ENCODE measurements at regions not wholly inside any gene's neighbourhood (a gene's known extent, or its start where the extent isn't known, plus 50 kb on each side); places are given as distances from the start of the nearest gene placed in this dataset.

DNA sequence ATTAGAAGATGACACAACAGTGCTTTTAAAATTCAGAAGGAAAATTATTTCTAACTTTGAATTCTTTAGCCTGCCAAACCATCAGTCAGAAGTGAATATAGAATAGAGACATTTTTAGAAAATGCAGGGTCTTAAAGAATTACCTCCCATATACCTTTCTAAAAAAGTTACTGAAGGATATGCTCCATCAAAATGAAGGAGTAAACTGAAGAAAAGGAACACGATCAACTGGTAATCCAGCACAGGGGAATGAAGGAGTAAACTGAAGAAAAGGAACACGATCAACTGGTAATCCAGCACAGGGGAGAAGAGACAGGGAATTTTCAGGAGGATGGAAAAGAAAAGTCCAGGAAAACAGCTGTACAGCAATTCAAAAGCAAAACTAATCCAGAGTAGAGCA, 75.4 kb upstream of the LDLRAD3 start:
- Mint-ChIP-seq H3K27ac (no peak overlapping the region), H3K36me3 (ENCODE audit: low read depth) (peaks cover 10% of the 10 kb centered on the region), H3K4me3 (no peak overlapping the region), H3K27me3 (ENCODE audit: low read depth, poor library complexity) (peaks cover 13% of the 10 kb centered on the region), H3K9me3 (peaks cover 36% of the 10 kb centered on the region), H3K4me1 (no peaks in the 10 kb centered on the region)
- DNase-seq, result no peak
- TF ChIP-seq, protein P1, sequence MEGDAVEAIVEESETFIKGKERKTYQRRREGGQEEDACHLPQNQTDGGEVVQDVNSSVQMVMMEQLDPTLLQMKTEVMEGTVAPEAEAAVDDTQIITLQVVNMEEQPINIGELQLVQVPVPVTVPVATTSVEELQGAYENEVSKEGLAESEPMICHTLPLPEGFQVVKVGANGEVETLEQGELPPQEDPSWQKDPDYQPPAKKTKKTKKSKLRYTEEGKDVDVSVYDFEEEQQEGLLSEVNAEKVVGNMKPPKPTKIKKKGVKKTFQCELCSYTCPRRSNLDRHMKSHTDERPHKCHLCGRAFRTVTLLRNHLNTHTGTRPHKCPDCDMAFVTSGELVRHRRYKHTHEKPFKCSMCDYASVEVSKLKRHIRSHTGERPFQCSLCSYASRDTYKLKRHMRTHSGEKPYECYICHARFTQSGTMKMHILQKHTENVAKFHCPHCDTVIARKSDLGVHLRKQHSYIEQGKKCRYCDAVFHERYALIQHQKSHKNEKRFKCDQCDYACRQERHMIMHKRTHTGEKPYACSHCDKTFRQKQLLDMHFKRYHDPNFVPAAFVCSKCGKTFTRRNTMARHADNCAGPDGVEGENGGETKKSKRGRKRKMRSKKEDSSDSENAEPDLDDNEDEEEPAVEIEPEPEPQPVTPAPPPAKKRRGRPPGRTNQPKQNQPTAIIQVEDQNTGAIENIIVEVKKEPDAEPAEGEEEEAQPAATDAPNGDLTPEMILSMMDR (IDR thresholded peaks at IDR 0.05), result no peak

DNA sequence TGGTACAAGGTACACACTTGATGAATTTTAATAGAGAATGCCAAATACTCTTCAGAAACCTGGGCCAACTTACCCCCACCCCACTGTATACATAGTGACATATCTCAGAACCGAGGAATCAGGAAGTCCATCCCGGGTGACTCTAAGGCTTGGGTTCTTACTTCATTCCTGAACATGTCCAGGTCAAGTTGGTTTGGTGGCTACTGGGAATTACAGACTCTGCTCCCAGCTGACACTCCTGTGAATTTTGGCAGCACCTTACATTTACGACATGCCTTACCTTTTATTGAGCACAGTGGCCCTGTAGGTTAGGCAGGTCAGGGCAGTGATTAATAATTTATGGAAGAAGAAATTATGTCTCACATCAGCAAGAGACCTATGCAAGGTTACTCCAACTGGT, 70.1 kb upstream of the LDLRAD3 start:
- Mint-ChIP-seq H3K9me3 (peaks cover 16% of the 10 kb centered on the region), H3K27me3 (ENCODE audit: low read depth, poor library complexity) (peaks cover 10% of the 10 kb centered on the region), H3K4me1 (no peaks in the 10 kb centered on the region), H3K36me3 (ENCODE audit: low read depth) (peaks cover under 1% of the 10 kb centered on the region), H3K27ac (no peak overlapping the region), H3K4me3 (no peak overlapping the region)
- TF ChIP-seq, protein P1 (IDR thresholded peaks at IDR 0.05), result no peak
- no peak for DNase-seq

DNA sequence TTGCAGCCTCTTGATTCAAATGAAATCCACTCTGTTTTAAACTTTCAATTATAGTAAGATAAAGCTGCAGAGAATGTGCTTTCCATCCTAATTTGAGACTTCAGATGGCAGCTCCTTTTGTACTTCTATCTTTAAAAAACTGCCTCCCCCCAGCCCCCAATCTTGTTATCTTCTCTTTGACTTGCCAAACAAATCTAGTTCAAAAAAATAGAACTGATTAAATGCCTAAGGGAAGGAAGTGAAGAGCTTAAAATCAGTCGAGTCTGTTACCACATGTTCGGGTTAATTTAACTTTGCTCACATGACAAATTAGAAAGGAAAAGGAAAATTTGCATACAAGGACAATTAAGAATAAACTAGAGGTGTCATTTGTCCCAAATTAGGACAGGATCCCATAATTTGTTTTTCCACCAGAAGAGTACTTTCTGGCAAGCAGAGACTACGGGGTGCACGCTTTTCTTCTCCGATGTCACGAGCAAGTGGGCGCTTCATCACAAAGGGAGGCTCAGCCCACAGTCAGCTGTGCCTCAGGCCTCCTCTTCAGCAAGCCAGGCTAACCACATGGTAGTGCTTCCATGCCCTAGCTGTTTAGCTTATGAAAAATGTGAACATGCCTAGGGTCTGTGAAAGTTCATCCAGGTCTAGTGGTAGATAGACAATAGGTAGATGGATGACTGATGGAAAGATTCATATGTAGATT, 69.0 kb upstream of the LDLRAD3 start:
- H3K9me3 Mint-ChIP-seq, result peaks cover 4% of the 10 kb centered on the region
- TF ChIP-seq, protein P1 (IDR thresholded peaks at IDR 0.05), result no peak
- H3K36me3 Mint-ChIP-seq (ENCODE audit: low read depth), result no peaks in the 10 kb centered on the region
- H3K4me3 Mint-ChIP-seq, result no peak overlapping the region
- H3K27me3 Mint-ChIP-seq (ENCODE audit: low read depth, poor library complexity), result peaks cover 15% of the 10 kb centered on the region
- DNase-seq, result no peak
- no peaks in the 10 kb centered on the region for H3K4me1 Mint-ChIP-seq
- H3K27ac Mint-ChIP-seq, result no peak overlapping the region

DNA sequence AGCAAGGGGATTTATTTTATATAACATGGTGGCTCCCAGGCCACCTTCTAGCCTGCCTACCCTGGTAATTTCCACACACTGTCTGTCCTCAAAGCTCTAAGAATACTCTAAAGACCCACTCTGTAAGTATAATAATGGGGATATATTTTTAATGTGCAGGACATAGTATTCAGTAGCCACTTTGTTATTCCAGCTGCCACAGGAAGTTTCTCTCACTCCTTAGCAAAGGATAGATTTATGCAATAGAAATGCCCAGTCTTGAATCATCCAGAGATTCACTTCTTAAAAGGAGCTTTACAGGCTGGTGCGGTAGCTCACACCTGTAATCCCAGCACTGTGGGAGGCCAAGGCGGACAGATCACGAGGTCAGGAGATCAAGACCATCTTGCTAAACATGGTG, 68.4 kb upstream of the LDLRAD3 start:
- Mint-ChIP-seq H3K36me3 (ENCODE audit: low read depth) (no peaks in the 10 kb centered on the region), H3K4me3 (no peak overlapping the region), H3K27ac (no peak overlapping the region), H3K9me3 (peaks cover 3% of the 10 kb centered on the region), H3K4me1 (no peaks in the 10 kb centered on the region), H3K27me3 (ENCODE audit: low read depth, poor library complexity) (peaks cover 18% of the 10 kb centered on the region)
- TF ChIP-seq, protein P1 (IDR thresholded peaks at IDR 0.05), result no peak
- DNase-seq, result no peak

DNA sequence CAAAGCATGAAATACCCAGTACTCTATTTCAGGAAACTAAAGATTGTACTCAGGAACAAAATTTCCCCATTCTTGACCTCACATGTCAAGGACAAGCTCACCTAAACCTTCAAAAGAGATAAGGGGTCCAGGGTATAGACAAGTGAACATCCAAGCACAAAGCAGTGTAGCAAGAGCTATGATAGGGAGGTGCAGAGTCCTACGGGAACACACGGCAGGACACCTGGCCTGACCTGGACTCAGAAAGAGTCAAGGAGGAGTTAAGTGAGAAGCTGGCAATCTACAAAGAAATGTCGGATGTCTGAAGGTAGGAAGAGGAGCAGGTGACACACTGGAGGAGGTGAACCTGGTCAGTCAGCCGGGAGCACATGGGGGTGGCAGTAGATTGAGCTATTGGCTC, 67.1 kb upstream of the LDLRAD3 start:
- Mint-ChIP-seq H3K36me3 (ENCODE audit: low read depth) (no peaks in the 10 kb centered on the region), H3K4me3 (no peak overlapping the region), H3K27ac (no peak overlapping the region), H3K9me3 (no peaks in the 10 kb centered on the region), H3K4me1 (no peaks in the 10 kb centered on the region), H3K27me3 (ENCODE audit: low read depth, poor library complexity) (peaks cover 16% of the 10 kb centered on the region)
- TF ChIP-seq, protein P1 (IDR thresholded peaks at IDR 0.05), result no peak
- DNase-seq, result no peak

DNA sequence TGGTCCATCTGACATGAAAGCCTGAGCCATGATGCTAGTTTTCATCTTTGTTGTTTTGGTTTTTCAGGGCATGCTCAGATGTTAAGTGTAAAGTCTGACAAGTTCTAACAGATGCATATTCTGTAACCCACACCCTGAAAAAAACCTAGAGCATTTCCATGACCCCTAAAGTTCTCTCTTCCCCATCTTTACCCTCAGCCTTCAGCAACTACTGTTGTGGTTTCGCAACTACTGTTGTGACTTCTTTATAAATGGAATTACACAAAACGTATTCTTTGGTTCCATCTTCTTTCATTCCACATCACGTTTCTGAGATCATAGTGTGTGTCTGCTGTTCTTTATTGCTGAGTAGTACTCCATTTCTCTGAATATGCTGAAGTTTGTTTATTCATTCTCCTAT, 65.1 kb upstream of the LDLRAD3 start:
- Mint-ChIP-seq H3K27me3 (ENCODE audit: low read depth, poor library complexity) (peaks cover 15% of the 10 kb centered on the region), H3K4me1 (no peaks in the 10 kb centered on the region), H3K9me3 (peaks cover 4% of the 10 kb centered on the region), H3K36me3 (ENCODE audit: low read depth) (no peaks in the 10 kb centered on the region), H3K27ac (no peak overlapping the region), H3K4me3 (no peak overlapping the region)
- no peak for DNase-seq
- TF ChIP-seq, protein P1 (IDR thresholded peaks at IDR 0.05), result no peak
